Effector CD4-positive, alpha-beta T cell (primary cell): ENCODE measurements at regions not wholly inside any gene's neighbourhood (a gene's known extent, or its start where the extent isn't known, plus 50 kb on each side); places are given as distances from the start of the nearest gene placed in this dataset.

Experiments used
- DNase-seq: peaks from one replicate; pipeline ENCODE4 v3.0.0-alpha.2; 2020

- no peak for DNase-seq
These were observed 226.5 kb downstream of the PTPRC start for GRCh38 chr1:198865319-198865718.

- DNase-seq: no peak
These were observed 228.3 kb downstream of the PTPRC start for GRCh38 chr1:198867182-198867581.

GRCh38 chr1:198873696-198874230 lies 234.9 kb downstream of the PTPRC start:
- no peak for DNase-seq

- DNase-seq: no peak
These were observed 237.6 kb downstream of the PTPRC start for GRCh38 chr1:198876371-198876871.

GRCh38 chr1:198878566-198878965 lies 239.7 kb downstream of the PTPRC start:
- DNase-seq: no peak

- no peak for DNase-seq
These were observed 241.0 kb downstream of the PTPRC start for GRCh38 chr1:198879711-198880306.

GRCh38 chr1:198880397-198880796 lies 241.6 kb downstream of the PTPRC start:
- no peak for DNase-seq

GRCh38 chr1:198880818-198881597 lies 242.2 kb downstream of the PTPRC start:
- no peak for DNase-seq

- no peak for DNase-seq
These were observed 244.3 kb downstream of the PTPRC start for GRCh38 chr1:198883184-198883583.

GRCh38 chr1:198887866-198888265 lies 249.0 kb downstream of the PTPRC start:
- no peak for DNase-seq

GRCh38 chr1:198888379-198888943 lies 249.6 kb downstream of the PTPRC start:
- no peak for DNase-seq

- DNase-seq: no peak
These were observed 250.3 kb downstream of the PTPRC start for GRCh38 chr1:198889101-198889500.

GRCh38 chr1:198889749-198890148 lies 250.9 kb downstream of the PTPRC start:
- no peak for DNase-seq

- DNase-seq: no peak
These were observed 251.5 kb downstream of the PTPRC start for GRCh38 chr1:198890214-198890930.

GRCh38 chr1:198892065-198892464 lies 253.2 kb downstream of the PTPRC start:
- DNase-seq: no peak

- DNase-seq: no peak
These were observed 254.3 kb downstream of the PTPRC start for GRCh38 chr1:198893141-198893540.

GRCh38 chr1:198893763-198894444 lies 255.1 kb downstream of the PTPRC start:
- no peak for DNase-seq

GRCh38 chr1:198901266-198901665 lies 262.4 kb downstream of the PTPRC start:
- no peak for DNase-seq

- DNase-seq: no peak
These were observed 263.8 kb downstream of the PTPRC start for GRCh38 chr1:198902655-198903054.

- DNase-seq: no peak
These were observed 264.4 kb downstream of the PTPRC start for GRCh38 chr1:198903203-198903602.

- DNase-seq: no peak
These were observed 264.8 kb downstream of the PTPRC start for GRCh38 chr1:198903621-198904020.

GRCh38 chr1:198904321-198904720 lies 265.5 kb downstream of the PTPRC start:
- DNase-seq: no peak
